ENCODE measurements at regions not wholly inside any gene's neighbourhood (a gene's known extent, or its start where the extent isn't known, plus 50 kb on each side); places are given as distances from the start of the nearest gene placed in this dataset.
"Not testable (repeated sequence)": the region's sequence is repeated elsewhere in the genome, so short reads cannot be mapped to it uniquely, and the experiment has no call there.

DNA sequence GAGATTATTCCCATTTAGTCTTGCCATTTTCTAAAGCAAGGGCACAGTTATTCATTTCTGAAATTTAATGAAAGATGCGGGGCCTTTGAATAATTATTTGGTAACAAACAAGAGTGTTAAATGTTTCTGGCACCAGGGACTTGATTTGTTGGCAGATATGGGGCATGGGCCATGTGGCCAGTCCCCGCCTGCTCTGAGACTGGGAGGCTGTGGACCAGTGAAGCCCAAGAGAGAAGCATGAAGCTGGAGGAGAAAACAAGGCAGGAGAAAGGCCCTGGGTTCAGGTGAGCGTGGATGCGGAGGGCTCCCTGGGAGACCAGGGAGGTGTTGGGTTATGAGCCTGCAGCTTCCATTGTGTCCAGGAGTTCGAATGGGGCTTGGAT lies 378.5 kb downstream of the TCERG1L start:
- DNase-seq (ENCODE audit: low read depth in 2 of 2): no peak

DNA sequence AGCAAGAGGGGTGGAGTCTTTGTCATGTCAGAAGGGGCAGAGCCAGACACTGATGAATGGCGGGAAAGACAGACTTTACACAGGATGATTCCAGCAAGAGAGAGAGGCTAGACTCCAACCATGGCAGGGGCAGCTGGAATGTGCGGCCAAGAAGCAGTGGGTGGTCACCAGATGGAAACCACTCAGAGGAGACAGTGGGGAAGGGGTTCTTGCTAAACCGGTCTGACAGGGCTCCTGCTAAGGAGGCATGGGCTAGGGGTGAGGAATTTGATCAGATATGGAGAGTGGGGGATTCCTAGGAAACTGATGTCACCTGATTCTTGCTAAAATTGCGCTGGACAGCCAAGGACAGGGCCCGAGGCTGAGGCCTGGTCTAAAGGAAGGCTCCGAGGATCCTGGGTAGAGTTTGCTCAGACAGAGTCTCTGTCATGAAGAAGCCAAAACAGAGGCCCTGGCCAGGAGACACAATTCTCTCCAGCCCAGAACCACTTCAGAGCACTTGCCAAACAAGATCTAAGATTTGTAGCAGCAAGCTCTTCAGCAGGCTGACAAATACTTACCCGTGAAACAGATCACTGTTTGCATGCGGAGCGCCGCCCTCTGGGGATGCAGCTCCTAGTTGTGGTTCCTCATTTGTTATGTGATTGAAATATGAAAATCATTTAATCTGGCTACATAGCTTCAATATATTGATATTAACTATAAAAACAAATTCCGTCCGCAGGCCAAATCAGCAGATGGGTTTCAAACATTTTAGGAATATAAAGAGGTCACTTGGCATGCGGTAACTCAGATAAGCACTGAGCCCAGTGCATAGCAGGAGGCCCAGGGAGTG lies 377.0 kb downstream of the TCERG1L start:
- no peak for DNase-seq (ENCODE audit: low read depth in 2 of 2)

DNA sequence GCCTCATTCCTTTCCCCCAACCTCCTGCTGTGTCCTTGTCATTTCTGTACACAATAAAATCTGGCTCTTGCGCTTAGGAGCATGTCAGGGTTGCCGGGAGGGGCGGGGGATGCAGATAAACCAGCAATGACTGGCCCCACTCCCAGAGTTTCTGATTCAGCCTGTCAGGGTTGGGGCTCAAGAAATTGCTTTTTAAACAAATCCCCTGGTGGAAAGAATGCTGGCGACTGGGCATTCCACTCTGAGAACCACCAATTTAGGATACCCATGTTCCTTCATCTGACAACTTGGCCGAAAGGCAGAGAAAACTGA lies 376.4 kb downstream of the TCERG1L start:
- DNase-seq (ENCODE audit: low read depth in 2 of 2): no peak

DNA sequence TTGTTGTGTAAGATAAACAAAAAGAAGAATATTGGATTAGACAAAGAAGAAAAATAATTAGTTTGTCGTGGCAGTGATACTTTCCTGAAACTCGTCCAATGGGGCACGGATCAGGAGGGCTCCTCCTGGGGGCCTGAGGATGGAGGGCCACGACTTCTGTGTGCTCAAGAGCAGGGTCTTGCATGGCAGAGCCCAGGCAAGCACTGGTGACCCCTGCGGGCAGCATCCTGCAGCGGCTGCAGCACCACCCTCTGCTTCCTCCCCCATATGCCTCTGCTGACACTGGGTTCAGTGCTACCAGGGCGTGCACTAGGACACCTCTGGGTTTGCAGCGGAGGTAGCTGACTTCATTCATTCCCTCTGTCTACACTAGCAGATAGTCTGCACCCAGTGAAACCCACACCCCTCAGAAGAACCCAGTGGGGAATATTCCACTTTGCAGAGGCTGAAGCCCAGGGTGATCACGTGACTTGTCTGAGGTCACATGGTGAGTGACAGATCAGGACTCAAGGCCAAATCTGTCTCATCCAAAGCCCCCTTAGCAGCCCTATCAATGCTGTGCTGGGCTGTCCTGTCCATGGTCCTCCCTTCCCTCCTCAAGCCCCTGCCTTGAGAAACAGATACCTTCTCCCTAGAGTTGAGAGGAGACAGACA lies 375.5 kb downstream of the TCERG1L start:
- DNase-seq (ENCODE audit: low read depth in 2 of 2): no peak

DNA sequence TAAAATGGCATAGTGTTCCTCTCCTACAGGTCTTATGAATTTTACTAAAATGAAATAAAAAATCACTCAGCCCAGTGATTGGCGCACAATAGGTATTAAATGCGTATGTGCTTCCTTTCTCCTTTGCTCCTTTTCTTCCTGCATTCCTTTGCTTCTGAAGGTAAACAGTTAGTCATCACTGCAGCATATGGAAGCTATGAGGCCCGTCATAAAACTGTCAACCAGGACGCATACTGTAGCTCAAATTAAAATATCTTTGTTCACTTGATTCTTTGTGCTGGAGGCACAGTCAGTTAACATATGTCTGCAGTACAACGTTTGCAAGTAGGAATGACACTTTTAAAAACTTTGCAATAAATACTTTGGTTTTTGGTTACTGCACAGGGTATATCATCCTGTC lies 374.7 kb downstream of the TCERG1L start:
- no peak for DNase-seq (ENCODE audit: low read depth in 2 of 2)

DNA sequence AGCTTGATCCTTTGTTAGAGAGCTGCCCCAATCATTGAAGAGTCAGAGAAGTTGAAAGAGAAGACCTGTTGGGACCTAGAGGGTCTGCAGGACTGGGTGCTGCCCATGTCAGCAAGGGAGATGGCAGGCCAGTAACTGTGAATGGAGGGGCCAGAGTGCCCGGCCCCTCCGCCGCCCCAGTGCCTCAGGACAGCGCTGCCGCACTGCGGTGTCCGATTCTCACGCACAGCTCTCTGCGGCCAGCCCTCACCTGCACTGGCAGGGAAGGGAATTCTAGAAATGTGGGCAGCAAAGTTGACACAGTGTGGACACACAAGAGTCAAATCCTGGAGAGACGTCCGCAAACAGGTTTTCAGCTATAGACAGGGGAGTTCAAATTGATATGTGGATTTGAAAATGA lies 373.5 kb downstream of the TCERG1L start:
- DNase-seq (ENCODE audit: low read depth in 2 of 2): no peak

DNA sequence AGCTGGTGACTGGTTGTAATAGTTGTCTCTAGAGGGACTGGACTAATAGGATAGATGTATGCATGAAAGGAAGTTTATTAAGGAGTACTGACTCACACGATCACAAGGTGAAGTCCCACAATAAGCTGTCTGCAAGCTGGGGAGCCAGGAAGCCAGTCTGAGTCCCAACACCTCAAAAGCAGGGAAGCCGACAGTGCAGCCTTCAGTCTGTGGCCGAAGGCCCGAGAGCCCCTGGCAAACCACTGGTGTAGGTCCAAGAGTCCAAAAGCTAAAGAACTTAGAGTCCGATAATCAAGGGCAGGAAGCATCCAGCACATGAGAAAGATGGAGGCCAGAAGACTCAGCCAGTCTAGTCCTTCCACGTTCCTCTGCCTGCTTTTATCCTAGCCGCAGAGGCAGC lies 372.6 kb downstream of the TCERG1L start:
- DNase-seq (ENCODE audit: low read depth in 2 of 2): not testable (repeated sequence)

DNA sequence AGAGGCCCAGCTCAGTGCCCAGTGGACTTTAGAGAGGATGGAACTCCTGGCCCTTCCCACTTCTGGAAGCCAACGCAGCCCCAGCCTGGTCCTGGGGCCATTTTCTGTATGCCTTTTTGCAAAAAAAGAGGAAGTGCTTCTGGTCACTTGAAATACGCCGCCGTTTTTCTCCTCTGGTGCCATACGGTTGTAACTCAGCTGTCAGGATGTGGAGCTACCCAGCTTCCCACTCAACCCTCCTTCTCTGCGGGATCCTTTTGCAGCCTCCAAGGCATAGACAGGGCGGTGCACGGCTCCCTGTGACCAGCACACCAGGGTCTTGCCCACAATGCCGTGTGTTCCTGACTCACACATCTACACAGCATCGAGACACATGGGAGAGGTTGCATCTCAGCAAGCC lies 369.6 kb downstream of the TCERG1L start:
- no peak for DNase-seq (ENCODE audit: low read depth in 2 of 2)

DNA sequence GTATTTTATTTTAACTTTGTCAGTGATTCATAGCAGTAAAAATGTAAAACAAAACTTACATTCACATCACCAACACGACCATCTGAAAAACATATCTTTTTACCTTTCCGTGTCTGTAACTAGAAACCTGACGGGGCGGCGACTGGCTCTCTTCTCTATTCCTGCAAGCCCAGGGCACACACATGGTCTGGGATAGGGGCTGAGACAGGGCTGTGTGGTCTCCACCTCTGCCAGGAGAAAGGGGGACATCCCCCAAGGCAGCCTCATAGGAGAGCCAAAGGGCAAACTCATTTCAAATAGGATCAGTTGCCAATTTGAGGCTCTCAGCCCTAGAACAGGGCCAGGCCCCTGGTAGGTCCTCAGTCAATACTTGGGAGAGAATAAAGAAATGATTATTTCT lies 359.4 kb downstream of the TCERG1L start:
- no peak for DNase-seq (ENCODE audit: low read depth in 2 of 2)

DNA sequence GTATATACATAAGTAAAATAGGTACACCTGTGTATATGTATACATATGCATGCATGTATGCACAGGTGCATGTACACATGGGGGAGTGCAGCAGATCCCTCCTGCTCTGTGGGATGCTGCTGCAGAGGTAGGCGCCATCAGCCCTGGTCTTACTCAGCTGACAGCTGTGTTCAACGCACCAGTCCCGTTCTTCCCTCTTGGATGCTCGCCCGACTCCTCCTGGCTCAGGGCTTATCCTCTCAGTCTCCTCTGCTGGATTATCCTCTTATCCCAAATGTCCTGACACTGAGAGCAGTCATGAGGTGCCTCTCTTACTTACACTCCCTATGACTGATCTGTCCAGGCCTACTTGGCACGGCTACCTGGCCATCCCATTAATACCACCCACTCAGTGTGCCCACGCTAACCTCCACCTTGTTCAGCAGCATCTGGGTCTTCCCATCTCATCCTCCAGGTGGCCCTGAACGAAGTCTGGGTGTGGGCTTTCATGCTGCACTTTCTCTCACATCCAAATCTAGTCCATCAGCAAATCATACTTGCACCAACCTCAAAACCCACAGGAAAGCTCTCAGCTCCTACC lies 357.1 kb downstream of the TCERG1L start:
- DNase-seq (ENCODE audit: low read depth in 2 of 2): no peak

DNA sequence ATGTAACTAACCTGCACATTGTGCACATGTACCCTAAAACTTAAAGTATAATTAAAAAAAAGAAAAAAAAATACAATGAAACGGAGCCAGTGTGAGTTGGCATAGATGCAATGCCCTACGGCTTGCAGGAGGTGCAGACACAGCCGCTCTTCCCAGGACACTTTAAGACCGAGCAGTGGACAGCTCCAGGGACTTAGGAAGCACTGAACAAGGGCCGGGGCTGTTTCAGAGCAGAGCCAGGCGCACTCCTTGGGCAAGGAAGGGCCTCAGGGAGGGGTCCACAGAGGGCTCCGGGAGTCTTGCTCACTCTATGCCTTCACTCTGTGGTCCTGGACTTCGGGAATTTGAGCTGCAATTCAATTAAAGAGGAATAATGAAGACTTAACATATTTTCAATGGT lies 355.3 kb downstream of the TCERG1L start:
- no peak for DNase-seq (ENCODE audit: low read depth in 2 of 2)

DNA sequence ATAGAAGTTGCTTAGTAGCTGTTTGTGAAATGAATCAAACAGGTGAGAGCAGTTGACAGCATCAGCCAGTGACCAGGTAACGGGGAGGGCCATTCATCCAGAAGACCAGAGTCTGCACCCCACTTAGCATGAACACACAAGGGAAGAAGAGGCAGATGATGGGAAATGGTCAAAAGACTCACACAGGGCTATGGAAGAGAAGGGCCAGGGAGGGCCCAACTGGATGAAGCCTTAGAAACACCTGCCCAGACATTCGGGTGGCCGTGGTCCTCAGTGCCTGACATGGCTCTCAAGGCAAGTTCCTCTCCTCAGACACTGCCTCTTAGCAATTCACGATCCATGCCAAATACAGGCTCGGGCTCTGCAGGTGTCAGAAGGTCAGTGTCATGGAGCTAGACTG lies 354.1 kb downstream of the TCERG1L start:
- DNase-seq (ENCODE audit: low read depth in 2 of 2): no peak

DNA sequence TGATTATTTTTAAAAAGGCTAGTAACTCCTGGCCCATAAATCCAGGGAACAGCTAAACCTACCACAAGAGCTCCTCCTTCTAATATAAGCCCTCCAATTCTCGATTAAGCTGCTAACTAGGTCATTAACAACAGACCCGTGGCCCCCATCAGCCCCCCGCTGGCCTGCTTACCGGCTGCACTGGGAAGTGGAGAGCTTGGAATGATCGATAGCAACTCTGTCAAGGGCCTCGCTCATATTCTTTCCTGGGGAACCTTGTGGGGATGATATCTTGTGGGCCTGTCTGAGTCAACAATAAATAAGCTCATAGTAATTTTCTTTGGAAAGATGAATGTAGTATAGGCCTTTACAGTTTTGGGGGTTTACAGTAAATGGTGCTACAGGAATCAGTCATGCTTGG lies 353.5 kb downstream of the TCERG1L start:
- no peak for DNase-seq (ENCODE audit: low read depth in 2 of 2)

DNA sequence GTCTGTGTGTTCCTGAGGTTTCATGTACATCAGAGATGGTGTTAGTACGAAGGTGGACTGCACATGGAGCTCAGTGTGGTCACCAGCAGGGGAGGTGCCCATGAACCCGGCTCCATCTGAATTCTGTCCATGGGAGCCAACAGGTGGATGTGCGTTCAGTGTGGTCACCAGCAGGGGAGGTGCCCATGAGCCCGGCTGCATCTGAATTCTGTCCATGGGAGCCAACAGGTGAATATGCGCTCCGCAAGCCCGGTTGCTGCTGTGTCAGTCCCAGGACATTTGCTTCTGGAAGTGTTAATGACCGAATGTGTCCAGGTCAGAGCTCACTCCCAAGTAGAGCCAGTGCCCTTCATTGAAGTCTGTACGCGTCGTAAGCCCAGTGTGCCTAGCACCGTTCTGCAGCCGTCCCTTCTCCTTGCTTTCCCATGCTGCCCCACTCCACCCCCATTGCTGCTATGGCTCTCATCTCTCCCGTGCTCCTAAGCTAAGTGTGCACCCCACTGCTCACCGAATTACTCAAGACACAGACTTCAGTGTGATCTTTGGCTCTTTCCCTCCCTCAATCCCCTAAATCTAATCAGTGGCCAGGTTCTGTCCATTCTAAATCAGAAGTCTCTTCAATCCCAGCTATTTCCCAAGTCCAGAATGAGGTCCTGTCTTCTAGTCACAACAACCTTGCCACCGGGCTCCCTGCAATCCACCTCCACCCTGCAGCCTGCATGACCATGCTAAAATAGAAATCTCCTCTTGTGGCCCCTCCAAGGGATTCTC lies 352.4 kb downstream of the TCERG1L start:
- no peak for DNase-seq (ENCODE audit: low read depth in 2 of 2)

DNA sequence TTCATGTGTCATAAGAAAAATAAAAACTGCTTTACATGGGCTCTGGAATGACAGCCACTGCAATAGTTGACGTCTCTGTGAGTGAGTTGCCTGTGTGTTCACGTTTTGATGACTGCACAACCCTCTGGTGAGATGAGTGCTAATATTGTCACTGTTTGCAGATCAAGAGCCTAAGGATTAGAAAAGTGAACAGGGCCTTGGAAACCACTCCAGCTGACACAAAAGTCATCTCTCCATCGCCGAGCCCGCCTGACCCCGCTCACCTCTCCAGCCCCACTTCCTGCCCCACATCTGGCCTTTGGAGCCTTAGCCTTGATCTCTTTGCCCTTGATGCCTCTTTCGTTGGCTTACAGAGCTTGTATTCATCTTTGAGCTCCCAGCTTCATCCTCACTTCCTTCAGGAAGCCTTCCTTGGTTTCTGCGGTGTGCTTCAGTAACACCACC lies 351.7 kb downstream of the TCERG1L start:
- DNase-seq (ENCODE audit: low read depth in 2 of 2): no peak

DNA sequence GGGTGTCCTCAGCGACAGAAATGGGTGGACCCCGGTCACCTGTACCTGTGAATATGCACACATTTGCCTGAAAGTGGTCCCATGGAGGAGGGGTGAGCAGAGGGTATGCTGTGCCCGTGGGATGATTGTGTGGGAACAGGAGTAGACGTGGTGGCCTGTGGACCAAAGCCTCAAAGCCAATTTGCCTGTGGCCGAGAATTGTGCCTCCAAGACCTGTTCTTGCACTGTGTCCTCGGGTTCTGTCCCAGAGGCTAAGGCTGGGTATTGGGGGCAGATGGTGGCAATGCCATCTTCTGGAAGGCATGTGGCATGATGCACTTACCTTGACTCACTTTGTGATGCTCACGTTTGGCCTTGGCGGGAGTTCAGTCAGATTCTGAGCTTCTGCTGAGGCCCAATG lies 351.0 kb downstream of the TCERG1L start:
- DNase-seq (ENCODE audit: low read depth in 2 of 2): no peak

DNA sequence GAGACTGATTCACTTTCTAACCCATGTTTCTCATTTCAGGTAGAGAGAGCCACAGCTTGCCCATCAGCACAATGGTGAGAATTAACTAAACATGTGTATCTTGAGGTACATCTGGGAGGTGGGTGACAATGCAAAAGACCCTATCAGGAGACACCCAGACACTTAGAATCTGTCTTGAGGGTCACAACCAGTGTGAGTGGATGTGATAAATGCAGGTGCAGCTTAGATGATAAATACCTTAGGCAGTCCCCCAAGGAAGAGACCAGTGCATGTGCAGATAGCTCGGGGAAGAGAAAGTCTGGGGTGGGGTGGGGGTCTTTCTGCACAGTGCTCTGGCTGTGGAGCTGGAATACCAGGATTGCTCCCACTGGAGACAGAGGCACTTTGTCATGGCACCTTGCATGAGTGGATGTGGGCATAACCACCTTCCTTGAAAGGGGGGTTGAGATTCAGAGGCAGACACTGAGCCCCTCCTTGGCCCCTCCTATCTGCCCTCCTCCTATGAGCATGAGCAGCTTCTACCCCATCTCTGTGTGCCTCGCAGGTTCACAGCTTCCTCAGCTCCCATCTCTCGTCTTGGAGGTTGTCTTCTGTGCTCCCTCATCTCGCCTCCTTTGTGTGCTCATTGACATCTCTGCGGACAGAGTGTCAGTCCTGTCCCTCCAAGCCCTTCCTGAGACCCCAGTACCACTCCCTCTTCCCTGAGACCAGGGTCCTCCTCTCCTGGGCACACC lies 349.8 kb downstream of the TCERG1L start:
- DNase-seq (ENCODE audit: low read depth in 2 of 2): no peak

DNA sequence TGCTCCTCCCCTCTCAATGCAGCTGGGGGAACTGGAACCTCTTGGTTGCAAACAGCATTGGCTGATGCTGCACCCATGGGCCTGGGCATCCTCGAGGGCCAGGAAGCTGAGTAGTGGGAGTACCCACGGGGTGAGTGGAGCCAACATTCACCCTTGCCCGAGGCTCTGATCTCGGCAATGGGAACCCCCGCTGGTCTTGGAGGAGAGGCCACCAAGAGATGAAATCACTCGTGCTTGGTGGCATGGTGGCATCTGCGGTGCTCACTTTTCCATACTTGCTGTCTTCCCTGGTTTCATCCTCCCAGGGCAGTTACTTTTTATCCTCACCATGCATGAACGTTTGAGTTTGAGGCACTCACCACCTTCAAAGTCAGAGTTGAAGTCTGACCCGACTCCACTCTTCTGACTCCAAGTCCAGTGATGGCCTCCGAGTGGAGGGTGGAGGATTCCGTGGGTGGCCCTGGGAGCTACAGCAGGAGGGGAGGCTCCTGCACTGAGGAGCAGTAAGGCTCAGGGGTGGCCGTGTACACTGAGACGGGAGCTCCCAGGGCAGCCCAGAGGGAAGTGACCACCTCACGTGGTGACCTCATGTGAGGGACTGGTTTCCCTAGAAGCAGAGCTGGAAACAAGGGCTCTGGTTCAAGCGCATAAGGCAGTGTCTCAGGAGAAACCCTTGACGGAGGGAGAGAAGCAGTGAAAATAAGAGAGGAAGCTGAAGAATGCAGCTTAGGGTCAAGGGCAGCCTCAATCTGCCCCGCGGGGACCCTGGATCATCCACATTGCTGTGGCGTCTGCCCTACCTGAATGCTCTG lies 349.1 kb downstream of the TCERG1L start:
- no peak for DNase-seq (ENCODE audit: low read depth in 2 of 2)

DNA sequence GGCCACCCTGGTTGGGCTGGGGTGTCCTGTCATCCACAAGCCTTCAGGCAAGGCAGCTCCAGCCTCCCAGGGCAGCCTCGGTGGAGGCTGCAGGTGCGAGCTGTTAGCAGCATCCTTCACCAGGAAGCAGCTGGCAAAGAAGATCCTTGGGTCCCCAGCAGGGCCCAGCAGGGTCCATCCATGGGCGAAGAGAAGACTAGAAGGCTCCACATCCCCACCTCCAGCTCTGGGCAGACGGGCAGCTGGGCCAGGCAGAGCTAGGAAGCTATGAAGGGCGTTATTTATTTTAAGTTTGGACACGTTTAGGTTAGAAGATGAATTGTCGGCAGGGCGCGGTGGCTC lies 348.5 kb downstream of the TCERG1L start:
- DNase-seq (ENCODE audit: low read depth in 2 of 2): no peak

DNA sequence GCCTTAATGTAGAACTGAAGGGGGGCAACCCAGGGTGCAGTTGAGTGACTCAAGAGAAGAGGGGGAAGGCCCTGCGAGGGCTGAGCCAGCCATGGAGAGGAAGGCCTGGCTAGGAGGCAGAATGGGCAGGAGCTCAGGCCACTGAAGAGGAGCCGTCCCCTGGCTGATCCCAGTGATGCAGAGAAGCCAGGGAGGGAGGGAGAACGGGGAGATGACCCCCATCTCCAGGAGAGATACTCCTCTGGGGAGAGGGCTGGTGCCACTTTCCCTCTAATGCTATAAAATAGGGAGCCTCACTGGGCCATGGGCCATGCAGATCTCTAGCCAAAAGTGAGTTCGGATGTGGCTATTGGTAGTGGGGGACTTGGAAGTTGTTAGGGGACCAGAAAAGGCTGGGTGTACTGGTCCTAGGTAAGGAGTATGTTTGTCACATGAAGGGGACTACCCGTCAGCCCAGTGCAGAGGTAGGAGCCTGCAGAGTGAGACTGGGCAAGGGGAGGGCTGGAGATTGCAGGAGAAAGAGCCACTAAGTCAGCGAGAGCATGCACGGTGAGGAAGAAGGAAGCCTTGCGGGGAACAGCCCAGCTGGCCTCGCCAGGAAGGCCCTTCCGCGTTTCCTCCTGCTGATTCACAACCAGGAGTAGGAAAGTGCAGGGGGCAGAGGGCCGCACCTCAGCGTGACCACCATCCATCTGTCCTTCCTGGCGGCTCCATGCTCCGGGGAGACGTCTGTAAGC lies 347.6 kb downstream of the TCERG1L start:
- no peak for DNase-seq (ENCODE audit: low read depth in 2 of 2)

Data from stimulated activated CD4-positive, alpha-beta T cell treated with anti-CD3 and anti-CD28 coated beads, Interleukin-4, amount 100 ng/mL, for 48 hours (primary cell).